Tibial nerve (tissue), 4 donors: ENCODE measurements at regions not wholly inside any gene's neighbourhood (a gene's known extent, or its start where the extent isn't known, plus 50 kb on each side); places are given as distances from the start of the nearest gene placed in this dataset.

Experiments used
- EP300 ChIP-seq, 2 donors: sonication (generic); formaldehyde crosslinking; IDR thresholded peaks; one replicate each; pipeline ENCODE4 v1.6.1; 2017; ENCODE audit warnings: antibody characterized with exemption in 2 of 2, mild to moderate bottlenecking in 1 of 2
- POLR2A ChIP-seq, 2 donors: fragments of 450-650 bp; IDR thresholded peaks; one replicate each; pipeline ENCODE4 v1.6.1; 2017; ENCODE audit warnings: antibody characterized with exemption in 2 of 2, mild to moderate bottlenecking in 2 of 2, moderate library complexity in 2 of 2
- TF ChIP-seq, protein P1 (sequence below), 5 experiments: fragments of 200-600 bp in 3 of 5; fragments of 450-650 bp in 2 of 5; sonication (generic) in 3 of 5; IDR thresholded peaks; one replicate each; pipeline ENCODE4 v1.5.1; 2016 to 2019; ENCODE audit warnings: antibody characterized with exemption in 5 of 5, mild to moderate bottlenecking in 3 of 5, moderate library complexity in 2 of 5

DNA sequence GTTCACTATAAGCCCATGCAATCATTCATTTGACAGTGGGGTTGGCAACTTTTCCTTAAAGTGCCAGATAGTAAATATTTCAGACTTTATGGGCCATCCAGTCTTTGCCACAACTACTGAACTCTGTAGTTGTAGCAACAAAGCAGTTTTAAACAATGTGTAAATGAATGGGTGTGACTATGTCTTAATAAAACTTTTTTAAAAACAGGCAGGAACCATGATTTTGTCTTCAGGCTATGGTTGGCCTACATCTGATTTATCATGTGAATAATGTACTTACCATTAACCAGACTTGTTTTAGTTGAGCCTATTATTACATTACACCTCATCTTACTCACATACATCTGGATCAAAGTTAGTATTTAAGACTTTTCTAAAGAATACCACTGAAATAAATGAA lies 361.6 kb downstream of the GABRG2 start:
- TF ChIP-seq, protein P1, sequence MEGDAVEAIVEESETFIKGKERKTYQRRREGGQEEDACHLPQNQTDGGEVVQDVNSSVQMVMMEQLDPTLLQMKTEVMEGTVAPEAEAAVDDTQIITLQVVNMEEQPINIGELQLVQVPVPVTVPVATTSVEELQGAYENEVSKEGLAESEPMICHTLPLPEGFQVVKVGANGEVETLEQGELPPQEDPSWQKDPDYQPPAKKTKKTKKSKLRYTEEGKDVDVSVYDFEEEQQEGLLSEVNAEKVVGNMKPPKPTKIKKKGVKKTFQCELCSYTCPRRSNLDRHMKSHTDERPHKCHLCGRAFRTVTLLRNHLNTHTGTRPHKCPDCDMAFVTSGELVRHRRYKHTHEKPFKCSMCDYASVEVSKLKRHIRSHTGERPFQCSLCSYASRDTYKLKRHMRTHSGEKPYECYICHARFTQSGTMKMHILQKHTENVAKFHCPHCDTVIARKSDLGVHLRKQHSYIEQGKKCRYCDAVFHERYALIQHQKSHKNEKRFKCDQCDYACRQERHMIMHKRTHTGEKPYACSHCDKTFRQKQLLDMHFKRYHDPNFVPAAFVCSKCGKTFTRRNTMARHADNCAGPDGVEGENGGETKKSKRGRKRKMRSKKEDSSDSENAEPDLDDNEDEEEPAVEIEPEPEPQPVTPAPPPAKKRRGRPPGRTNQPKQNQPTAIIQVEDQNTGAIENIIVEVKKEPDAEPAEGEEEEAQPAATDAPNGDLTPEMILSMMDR (IDR thresholded peaks at IDR 0.05) = no peak
- TF ChIP-seq POLR2A (IDR thresholded peaks at IDR 0.05) (no peak), EP300 (IDR thresholded peaks at IDR 0.05) (no peak)
